Activated naive CD4-positive, alpha-beta T cell treated with anti-CD3 and anti-CD28 coated beads, Interleukin-2, amount 10 ng/mL, durations not matched to agents 7 days and 5 days (primary cell): ENCODE measurements at regions not wholly inside any gene's neighbourhood (a gene's known extent, or its start where the extent isn't known, plus 50 kb on each side); places are given as distances from the start of the nearest gene placed in this dataset.

Experiments
- CTCF ChIA-PET: fragments of 350-600 bp; sonication (Branson Sonifier 250); formaldehyde crosslinking; loops from one replicate; lab custom pipeline; 2021; ENCODE audit warnings: antibody characterized with exemption; lab: Charles Lee
- DNase-seq: peaks from one replicate; pipeline ENCODE4 v3.0.0-alpha.2; 2020
- H3K27ac Mint-ChIP-seq: one replicate; pipeline ENCODE4 v1.8.0; 2021; ENCODE audit warnings: mild to moderate bottlenecking, moderate library complexity, mixed read lengths
- H3K27me3 Mint-ChIP-seq: one replicate; pipeline ENCODE4 v1.8.0; 2021; ENCODE audit warnings: mild to moderate bottlenecking, mixed read lengths
- H3K36me3 Mint-ChIP-seq: one replicate; pipeline ENCODE4 v1.8.0; 2021; ENCODE audit warnings: mixed read lengths
- H3K4me1 Mint-ChIP-seq: one replicate; pipeline ENCODE4 v1.8.0; 2021; ENCODE audit warnings: mixed read lengths
- H3K4me3 Mint-ChIP-seq: one replicate; pipeline ENCODE4 v1.8.0; 2021; ENCODE audit warnings: mild to moderate bottlenecking, moderate library complexity, mixed read lengths
- H3K9me3 Mint-ChIP-seq: one replicate; pipeline ENCODE4 v1.8.0; 2021; ENCODE audit warnings: mixed read lengths

DNA sequence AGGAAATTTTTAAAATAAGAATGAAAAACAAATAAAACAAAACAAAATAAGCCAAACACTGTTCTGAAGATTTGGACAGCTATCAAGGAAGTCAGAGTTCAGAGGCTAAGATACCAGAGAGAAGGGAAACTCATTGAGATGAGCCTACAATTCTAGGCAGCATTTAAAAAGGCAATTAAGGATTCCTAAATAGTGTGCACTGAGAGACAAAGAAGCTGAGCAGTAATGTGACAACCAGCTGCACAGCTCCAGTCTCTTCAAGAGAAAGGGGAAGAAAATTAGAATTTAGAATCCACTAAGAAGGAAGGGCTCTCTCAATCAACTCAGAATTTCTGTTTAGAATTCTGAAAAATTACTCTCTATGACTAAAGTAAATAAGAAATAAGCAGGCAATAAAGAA, 246.7 kb upstream of the COX7C start:
- Mint-ChIP-seq H3K27me3 (no peaks in the 10 kb centered on the region), H3K9me3 (peaks cover 6% of the 10 kb centered on the region)
- CTCF ChIA-PET: no interaction called here

DNA sequence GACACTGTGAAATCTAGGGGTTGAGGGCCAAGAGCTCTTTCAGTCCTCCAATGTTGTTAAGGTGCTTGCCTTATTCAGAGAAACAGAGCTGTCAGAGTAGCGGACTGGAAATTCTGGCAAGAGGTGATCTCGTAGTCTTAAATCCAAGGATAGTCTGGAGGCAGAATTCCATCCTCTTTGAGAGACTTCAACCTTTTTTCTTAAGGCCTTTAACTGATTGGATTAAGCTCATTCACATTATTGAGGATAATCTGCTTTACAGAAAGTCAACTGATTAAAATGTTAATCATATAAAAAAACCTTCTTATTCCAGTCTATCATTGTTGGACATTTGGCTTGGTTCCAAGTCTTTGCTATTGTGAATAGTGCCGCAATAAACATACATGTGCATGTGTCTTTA, 243.1 kb upstream of the COX7C start:
- CTCF ChIA-PET: no interaction called here
- no peaks in the 10 kb centered on the region for H3K4me1 Mint-ChIP-seq
- H3K27me3 Mint-ChIP-seq: no peaks in the 10 kb centered on the region
- H3K4me3 Mint-ChIP-seq: no peak overlapping the region
- no peak overlapping the region for H3K27ac Mint-ChIP-seq
- H3K36me3 Mint-ChIP-seq: no peaks in the 10 kb centered on the region
- DNase-seq: no peak
- H3K9me3 Mint-ChIP-seq: peaks cover 6% of the 10 kb centered on the region

More for the DNA sequence above, 246.7 kb upstream of the COX7C start:
- DNase-seq: no peak
- no peak overlapping the region for H3K27ac Mint-ChIP-seq
- H3K4me3 Mint-ChIP-seq: no peak overlapping the region
- H3K36me3 Mint-ChIP-seq: no peaks in the 10 kb centered on the region
- H3K4me1 Mint-ChIP-seq: no peaks in the 10 kb centered on the region

DNA sequence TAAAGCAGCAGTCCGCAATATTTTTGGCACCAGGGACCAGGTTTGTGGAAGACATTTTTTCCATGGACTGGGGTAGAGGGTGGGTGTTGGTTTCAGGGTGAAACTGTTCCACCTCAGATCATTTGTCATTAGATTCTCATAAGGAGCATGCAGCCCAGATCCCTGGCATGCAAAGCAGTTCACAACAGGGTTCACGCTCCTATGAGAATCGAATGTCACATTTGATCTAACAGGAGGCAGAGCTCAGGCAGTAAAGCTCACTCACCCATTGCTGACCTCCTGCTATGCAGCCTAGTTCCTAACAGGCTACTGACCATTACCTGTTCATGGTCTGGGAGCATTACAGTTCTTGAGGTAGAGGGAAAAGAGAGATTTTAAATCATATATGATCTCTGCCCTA, 241.5 kb upstream of the COX7C start:
- H3K27ac Mint-ChIP-seq: no peak overlapping the region

DNA sequence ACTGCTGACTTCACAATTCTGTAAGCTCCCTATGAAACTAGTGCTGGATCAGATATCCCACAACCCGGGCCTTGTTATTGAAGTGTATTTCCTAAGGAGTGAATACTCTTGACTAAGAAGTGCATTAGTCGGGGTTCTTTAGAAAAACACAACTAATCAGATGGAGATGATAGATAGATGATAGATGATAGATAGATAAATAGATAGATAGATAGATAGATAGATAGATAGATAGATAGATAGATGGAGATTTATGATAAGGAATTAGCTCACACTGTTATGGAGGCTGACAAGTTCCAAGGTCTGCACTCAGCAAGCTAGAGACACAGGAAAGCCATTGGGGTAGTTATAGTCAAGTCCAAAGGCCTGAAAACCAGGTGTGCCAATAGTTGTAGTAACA, 214.6 kb upstream of the COX7C start:
- no peaks in the 10 kb centered on the region for H3K9me3 Mint-ChIP-seq
- H3K36me3 Mint-ChIP-seq: no peaks in the 10 kb centered on the region
- DNase-seq: no peak
- no peak overlapping the region for H3K27ac Mint-ChIP-seq
- CTCF ChIA-PET: no interaction called here
- H3K4me1 Mint-ChIP-seq: no peaks in the 10 kb centered on the region
- H3K27me3 Mint-ChIP-seq: no peaks in the 10 kb centered on the region
- no peak overlapping the region for H3K4me3 Mint-ChIP-seq

More for the DNA sequence above, 241.5 kb upstream of the COX7C start:
- Mint-ChIP-seq H3K4me3 (no peak overlapping the region), H3K27me3 (no peaks in the 10 kb centered on the region), H3K9me3 (peaks cover 6% of the 10 kb centered on the region), H3K36me3 (no peaks in the 10 kb centered on the region), H3K4me1 (no peaks in the 10 kb centered on the region)
- CTCF ChIA-PET: no interaction called here
- DNase-seq: no peak

DNA sequence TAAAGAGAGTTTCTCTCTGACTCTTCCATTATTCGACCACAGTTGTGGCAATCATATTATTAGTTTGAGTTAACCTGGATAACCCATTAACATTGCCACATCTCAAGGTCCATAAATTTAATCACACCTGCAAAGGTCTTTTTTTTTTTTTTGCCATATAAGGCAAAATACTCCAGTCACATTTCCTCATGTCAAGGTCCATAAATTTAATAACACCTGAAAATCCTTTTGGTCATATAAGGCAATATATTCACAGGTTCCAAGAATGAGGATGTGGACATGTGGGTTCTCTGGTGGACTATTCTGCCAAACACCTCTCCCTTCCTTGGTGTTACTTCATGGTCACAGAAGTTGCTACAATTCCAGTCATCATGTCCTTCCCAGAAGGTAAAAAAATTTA, 213.5 kb upstream of the COX7C start:
- Mint-ChIP-seq H3K4me3 (no peak overlapping the region), H3K27me3 (no peaks in the 10 kb centered on the region), H3K27ac (no peak overlapping the region), H3K9me3 (no peaks in the 10 kb centered on the region), H3K4me1 (no peaks in the 10 kb centered on the region), H3K36me3 (no peaks in the 10 kb centered on the region)
- CTCF ChIA-PET: interaction anchor here (0.7 kb wide), 1 partner anchor 43 kb away, joined by 3 read pairs; no protein-coding TSS in a partner anchor
- DNase-seq: no peak

DNA sequence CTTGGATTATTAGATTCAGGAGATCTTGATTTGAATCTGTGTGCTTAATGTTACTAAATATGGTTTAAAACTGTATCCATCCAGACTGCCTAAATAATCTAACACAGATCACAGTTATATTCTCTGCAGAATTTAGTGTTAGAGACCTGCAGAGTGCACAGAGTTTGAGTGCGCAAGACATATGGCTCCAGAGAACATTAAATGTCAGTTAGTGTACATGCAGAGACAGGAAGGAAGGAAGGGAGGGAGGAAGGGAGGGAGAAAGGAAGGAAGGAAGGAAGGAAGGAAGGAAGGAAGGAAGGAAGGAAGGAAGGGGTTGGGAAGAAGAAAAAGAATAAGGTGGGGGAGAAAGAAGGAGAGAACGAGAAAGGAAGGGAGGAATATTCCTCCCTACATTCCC, 210.0 kb upstream of the COX7C start:
- CTCF ChIA-PET: no interaction called here
- Mint-ChIP-seq H3K27ac (no peak overlapping the region), H3K36me3 (no peaks in the 10 kb centered on the region), H3K9me3 (no peaks in the 10 kb centered on the region), H3K4me1 (no peaks in the 10 kb centered on the region), H3K4me3 (no peak overlapping the region), H3K27me3 (no peaks in the 10 kb centered on the region)
- no peak for DNase-seq

DNA sequence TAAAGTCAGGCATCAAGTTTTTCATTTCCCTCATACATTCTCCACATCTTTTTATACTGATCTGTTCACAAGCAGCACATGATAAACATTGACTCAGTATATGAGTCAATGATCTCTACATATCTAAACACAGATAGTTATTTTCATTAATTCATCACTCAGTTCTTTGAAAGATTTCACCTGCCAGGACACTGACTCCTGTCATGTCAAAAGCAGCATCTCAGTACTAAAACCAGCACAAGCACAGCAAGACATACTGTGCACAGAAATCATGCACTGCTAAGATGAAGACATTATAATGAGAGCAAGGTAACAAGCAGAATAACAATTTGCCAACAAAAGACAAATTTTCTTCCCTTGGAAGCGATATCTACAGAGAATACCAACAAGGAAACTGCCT, 206.1 kb upstream of the COX7C start:
- no peak overlapping the region for H3K4me3 Mint-ChIP-seq
- no peak for DNase-seq
- H3K27ac Mint-ChIP-seq: no peak overlapping the region
- H3K36me3 Mint-ChIP-seq: no peaks in the 10 kb centered on the region
- H3K27me3 Mint-ChIP-seq: no peaks in the 10 kb centered on the region
- no peaks in the 10 kb centered on the region for H3K9me3 Mint-ChIP-seq
- H3K4me1 Mint-ChIP-seq: no peaks in the 10 kb centered on the region
- CTCF ChIA-PET: no interaction called here

DNA sequence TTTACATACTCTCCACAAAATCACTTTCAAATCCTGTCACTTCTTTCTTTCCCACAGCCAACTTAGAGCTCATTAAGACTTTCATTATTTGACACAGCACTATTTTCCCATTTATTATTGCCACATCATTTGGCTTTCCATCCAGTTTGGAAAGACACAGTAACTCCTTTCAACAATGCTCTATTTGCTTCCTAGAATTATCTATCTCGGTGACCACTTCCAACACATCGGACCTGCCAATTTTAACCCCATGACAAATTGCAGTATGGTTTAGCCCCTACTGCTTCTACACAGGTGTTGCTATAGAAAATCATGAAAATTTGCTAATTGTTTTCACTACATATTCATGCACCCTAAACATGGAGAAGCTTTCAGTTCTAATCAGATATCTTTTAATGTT, 190.6 kb upstream of the COX7C start:
- no peak overlapping the region for H3K4me3 Mint-ChIP-seq
- H3K27ac Mint-ChIP-seq: no peak overlapping the region
- H3K4me1 Mint-ChIP-seq: no peaks in the 10 kb centered on the region
- no peaks in the 10 kb centered on the region for H3K9me3 Mint-ChIP-seq
- no peaks in the 10 kb centered on the region for H3K27me3 Mint-ChIP-seq
- H3K36me3 Mint-ChIP-seq: no peaks in the 10 kb centered on the region
- DNase-seq: no peak
- CTCF ChIA-PET: no interaction called here

DNA sequence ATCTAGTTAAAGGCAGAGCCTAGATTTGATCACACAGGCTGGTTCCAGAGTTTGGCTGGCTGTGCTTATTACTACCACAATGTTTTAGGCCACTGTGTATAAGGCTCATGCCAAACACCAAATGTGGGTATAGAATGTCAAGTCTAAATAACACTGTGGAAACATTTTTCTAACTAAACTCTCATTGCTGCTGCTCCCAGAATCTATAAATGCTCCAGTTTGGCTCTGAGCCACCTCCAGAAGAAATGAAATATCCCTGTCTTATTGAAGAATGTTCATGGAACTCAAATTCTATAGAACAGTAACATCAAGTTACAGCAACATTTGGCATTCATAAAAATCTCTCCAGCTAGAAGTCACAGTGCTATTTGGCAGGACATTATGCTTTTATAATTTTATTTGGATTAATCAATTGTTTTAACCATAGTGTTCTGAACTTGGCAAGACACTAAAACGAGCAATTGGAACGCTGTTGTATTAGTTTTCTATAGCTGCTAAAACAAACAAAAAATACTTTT, 178.1 kb upstream of the COX7C start:
- Mint-ChIP-seq H3K9me3 (no peaks in the 10 kb centered on the region), H3K27me3 (no peaks in the 10 kb centered on the region), H3K4me1 (no peaks in the 10 kb centered on the region), H3K4me3 (no peak overlapping the region), H3K36me3 (no peaks in the 10 kb centered on the region), H3K27ac (no peak overlapping the region)
- no peak for DNase-seq
- CTCF ChIA-PET: no interaction called here

DNA sequence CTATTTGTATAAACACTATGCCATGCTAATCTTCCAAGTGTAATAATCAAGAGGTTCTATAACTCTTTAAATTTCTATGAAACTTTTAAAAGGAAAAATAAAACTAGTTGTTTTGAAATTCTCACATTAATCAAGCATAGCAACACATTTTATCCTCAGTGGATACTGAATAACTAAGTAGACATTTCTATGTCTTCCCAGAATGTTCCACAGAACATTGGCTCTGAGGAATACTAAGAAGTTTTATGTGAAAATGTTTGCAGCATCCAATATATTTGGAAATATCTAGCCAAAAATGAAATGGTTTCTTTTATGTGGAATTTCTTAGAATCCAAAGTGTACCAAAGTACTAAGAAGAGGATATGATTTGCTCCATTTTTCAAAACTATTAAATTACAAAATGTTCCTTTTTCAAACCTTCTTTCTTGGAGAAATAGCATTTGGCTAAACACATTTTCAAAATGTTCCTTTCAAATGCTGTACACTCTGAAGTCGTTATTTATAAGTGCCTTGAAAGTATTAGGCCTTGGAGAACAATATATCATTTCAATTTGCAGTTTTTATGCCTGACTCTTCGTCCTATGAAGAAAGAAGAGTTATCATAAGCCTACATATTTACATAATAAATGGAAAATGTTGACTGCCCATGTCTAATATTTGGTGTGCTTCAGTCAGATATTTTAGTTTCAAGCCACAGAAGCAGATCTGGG, 175.6 kb upstream of the COX7C start:
- Mint-ChIP-seq H3K9me3 (no peaks in the 10 kb centered on the region), H3K27ac (no peak overlapping the region), H3K4me3 (no peak overlapping the region), H3K4me1 (no peaks in the 10 kb centered on the region), H3K36me3 (no peaks in the 10 kb centered on the region), H3K27me3 (no peaks in the 10 kb centered on the region)
- no peak for DNase-seq
- CTCF ChIA-PET: interaction anchor here (0.6 kb wide), 1 partner anchor 17 kb away, joined by 3 read pairs; no protein-coding TSS in a partner anchor

DNA sequence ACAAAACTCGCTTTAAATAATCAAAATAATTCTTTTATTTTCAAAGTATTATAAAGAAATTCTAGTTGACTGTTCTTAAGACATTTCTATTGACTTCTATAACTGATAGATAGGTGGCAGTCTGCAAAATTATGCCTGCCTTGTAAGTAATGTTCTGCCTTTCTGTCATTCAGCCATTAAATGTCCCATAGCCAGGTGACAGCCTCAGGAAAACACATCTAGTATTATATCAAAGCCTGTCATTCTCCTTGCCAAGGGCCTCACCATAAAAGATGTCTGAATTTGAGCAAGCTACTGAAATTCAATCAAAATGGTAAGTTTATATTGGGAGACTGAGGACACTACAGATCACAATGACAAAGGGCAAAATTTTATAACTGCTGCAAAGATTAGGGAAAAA, 170.4 kb upstream of the COX7C start:
- H3K27ac Mint-ChIP-seq: no peak overlapping the region
- no peaks in the 10 kb centered on the region for H3K27me3 Mint-ChIP-seq
- no peaks in the 10 kb centered on the region for H3K4me1 Mint-ChIP-seq
- DNase-seq: no peak
- CTCF ChIA-PET: interaction anchor here (0.6 kb wide), 1 partner anchor 43 kb away, joined by 3 read pairs; no protein-coding TSS in a partner anchor
- no peaks in the 10 kb centered on the region for H3K36me3 Mint-ChIP-seq
- no peaks in the 10 kb centered on the region for H3K9me3 Mint-ChIP-seq
- H3K4me3 Mint-ChIP-seq: no peak overlapping the region

DNA sequence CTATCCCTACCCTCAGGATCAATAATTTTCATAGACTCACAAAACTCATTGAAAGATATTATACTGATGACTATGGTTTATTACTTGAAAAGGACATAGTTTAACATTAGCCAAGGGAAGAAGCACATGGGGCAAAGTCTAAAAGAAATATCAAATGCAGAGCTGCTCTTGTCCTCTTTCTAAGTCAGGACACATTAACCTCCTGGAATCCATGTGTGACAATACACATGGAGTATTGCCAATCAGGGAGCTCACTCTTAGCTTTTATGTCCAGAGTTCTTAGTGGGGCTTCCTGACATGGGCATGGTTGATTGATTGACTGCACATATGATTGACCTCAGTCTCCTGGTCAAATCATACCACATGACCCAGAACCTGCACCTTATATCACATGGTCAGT, 165.5 kb upstream of the COX7C start:
- Mint-ChIP-seq H3K4me3 (no peak overlapping the region), H3K27me3 (no peaks in the 10 kb centered on the region), H3K4me1 (no peaks in the 10 kb centered on the region), H3K27ac (no peak overlapping the region), H3K9me3 (no peaks in the 10 kb centered on the region), H3K36me3 (no peaks in the 10 kb centered on the region)
- no peak for DNase-seq
- CTCF ChIA-PET: no interaction called here

DNA sequence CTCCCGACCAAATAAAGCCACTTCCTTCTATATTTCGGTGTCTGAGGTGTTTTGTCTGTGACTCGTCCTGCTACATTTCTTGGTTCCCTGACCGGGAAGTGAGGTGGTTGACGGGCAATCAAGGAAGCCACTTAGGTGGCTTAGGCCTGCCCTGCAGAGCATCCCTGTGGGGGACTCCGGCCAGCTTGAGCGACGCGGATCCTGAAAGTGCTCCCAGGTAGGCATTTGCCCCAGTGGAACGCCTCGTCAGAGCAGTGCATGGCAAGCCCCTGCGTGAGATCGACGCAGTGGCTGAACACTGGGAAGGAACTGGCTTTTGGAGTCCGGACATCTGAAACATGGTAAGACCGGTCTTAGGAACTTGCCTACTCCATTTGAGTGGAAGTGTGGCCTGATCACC, 157.2 kb upstream of the COX7C start:
- no peak overlapping the region for H3K27ac Mint-ChIP-seq
- DNase-seq: no peak
- no peaks in the 10 kb centered on the region for H3K4me1 Mint-ChIP-seq
- no peaks in the 10 kb centered on the region for H3K36me3 Mint-ChIP-seq
- H3K4me3 Mint-ChIP-seq: no peak overlapping the region
- CTCF ChIA-PET: no interaction called here
- no peaks in the 10 kb centered on the region for H3K27me3 Mint-ChIP-seq
- H3K9me3 Mint-ChIP-seq: peaks cover 22% of the 10 kb centered on the region

DNA sequence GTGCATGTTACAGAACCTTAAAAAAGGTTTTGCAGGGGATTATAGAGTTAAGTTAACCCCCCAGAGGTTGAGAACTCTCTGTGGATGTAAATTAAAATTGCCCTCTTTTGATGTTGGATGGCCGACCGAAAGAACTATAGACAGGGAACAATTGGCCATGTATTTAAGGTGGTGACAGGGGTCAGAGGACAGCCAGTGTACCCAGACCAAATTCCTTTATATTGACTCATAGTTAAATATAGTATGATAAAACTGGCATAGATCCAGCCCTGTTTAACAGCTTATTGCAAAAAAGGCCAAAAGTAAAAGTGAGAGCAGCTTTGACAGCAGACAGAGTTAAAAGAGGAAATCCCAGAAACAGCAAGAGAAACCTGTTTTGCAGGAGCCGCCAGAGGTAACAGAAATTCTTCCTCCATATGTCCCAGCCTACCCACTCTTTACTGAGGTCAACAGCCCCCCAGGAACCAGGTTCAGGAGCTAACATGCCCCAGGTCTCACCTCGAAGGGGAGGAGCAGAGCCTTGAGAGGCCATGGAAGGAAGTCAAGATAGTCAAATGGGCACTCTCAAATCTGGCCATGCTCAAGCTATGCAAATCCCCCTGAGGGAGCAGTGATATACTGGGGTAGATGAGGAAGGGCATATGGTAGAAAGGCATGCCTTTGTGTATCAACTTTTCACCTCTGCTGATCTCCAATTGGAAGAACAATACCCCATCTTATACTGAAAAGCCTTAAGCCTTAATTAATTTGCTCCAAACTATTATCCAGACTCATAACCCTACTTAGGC, 156.4 kb upstream of the COX7C start:
- H3K4me1 Mint-ChIP-seq: no peaks in the 10 kb centered on the region

DNA sequence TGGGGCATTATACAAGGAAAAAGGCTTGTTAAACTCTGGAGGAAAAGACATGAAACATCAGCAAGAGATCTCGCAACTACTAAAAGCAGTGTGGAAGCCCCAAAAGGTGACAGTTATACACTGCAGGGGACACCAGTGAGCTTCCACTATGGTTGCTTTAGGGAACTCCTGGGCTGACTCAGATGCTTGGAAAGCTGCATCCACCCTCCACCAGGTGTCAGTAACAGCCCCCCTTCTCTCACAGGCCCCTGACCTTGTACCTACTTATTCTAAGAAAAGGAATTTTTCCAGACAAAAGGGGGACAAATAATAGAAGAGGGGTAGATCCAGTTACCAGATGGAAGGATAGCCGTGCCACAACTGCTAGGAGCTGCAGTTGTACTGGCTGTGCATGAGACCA, 154.4 kb upstream of the COX7C start:
- Mint-ChIP-seq H3K36me3 (no peaks in the 10 kb centered on the region), H3K27ac (no peak overlapping the region), H3K27me3 (no peaks in the 10 kb centered on the region), H3K9me3 (peaks cover 27% of the 10 kb centered on the region), H3K4me3 (no peak overlapping the region), H3K4me1 (no peaks in the 10 kb centered on the region)
- CTCF ChIA-PET: no interaction called here
- DNase-seq: no peak

More for the DNA sequence above, 156.4 kb upstream of the COX7C start:
- no peak for DNase-seq
- no peaks in the 10 kb centered on the region for H3K36me3 Mint-ChIP-seq
- no peaks in the 10 kb centered on the region for H3K27me3 Mint-ChIP-seq
- CTCF ChIA-PET: no interaction called here
- peaks cover 27% of the 10 kb centered on the region for H3K9me3 Mint-ChIP-seq
- H3K4me3 Mint-ChIP-seq: no peak overlapping the region
- no peak overlapping the region for H3K27ac Mint-ChIP-seq
